GM19468 (cell line): ENCODE measurements at regions not wholly inside any gene's neighbourhood (a gene's known extent, or its start where the extent isn't known, plus 50 kb on each side); places are given as distances from the start of the nearest gene placed in this dataset.

ENCODE experiments used
- ATAC-seq: cut with Tn5 transposase; IDR thresholded peaks from one replicate; pipeline ENCODE4 v1.9.1; 2021; ENCODE audit warnings: mild to moderate bottlenecking, moderate library complexity, moderate number of reproducible peaks; ENCODE audit not compliant: unreplicated experiment; ENCODE audit errors: extremely low read depth

DNA sequence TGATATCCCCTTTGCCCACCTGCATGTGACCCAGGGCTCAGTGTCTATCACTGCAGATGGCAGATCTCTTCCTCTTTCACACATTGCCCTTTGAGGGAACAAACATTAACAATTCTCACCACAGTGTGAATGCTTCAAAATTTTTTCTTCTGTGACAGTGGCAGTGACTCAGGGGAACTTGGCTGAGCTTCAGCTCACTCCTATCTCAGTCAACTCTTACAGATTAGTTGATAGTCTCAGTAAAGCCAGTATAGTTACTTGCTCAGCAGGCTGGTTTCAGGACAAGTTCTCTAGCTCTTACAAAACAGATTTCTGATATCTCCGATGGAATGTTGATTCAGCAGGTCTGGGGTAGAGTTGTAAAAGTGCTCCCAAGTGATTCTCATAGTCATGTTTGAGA lies 166.9 kb downstream of the DLEU7 start:
- no peak for ATAC-seq

DNA sequence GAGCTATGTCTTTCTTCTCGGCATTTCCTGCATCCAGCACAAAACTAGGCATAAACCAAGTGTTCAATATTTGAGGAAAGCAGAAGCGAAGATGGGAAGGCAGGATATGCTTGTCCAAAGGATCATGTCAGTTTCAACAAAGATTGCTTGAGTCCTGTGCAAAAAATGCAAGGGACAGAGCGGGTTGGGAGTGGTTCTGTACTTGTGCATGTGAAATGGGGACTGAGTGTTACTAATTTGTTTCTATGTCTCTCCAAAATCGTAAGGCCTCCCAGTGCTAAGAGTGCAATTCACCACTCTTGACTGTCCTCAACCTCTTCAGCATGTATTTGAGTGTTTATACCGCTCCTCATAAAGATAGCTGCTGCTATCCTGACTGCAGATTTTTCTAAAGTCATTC lies 166.2 kb downstream of the DLEU7 start:
- no peak for ATAC-seq

DNA sequence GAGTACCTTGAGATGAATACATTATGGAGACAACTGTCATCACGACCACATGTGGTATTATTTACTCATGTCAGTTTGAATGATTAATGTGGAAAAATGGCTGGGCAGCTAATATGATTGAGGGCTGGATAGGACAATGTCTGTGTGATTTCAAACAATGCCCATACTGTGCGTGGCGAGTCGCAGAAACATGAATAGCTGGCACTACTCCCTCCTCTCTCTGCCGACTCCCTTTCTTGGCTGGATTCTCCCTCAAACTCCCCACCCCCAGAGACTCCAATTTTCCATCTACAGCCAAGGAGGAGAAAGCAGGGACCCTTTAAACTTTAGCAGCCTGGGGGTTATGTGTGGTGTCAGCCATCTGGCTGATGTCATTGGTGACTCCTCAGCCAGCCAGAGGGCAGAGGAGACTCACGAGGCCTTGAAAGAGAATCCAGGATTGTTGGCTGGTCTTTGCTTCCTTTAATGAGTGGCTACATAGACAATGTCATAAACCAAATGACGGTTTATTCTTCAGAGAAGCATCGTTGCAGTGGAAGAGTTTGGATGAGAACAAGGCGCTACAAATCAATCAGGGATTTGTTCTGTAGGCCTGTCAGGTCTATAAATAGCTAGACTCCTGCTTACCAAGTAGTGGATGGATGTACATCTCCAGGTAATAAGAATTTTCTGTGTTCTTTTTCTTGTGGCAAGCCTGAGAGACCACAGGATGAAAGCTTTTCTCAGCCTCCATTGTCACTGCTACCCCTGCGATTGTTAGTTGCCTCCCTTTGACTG lies 165.6 kb downstream of the DLEU7 start:
- no peak for ATAC-seq

DNA sequence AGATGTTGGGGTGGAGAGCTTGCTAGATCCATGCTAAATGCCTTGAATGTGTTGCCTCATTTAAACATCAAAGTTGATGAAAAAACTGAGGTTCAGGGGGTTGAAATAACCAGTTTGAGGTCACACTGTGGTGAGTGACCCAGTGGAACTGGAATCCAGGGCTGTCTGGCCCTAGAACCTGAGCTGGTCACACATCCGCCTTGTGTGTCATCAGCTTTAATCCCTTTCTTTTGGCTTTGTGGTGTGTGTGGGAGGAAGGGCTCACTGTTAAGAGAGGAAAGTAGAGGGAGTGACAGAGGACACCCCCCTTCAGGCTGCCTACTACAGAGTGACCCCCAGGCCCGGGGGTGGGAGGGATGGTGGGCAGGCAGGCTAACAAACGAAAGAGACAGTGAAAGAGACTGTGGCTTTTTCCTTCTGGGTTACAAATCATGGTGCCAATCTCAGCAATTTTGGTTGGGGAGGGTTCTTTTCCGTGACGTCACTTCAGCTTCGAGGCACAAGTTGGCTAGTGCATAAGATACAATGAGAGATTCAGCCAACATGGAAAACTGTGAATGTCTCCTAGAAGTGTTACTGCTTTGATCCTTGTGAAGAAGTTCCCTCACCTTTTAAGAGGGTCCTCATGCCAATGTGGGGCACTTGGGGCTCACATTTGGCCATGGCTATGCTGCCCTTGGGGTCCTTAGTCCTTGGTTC lies 164.9 kb downstream of the DLEU7 start:
- no peak for ATAC-seq

DNA sequence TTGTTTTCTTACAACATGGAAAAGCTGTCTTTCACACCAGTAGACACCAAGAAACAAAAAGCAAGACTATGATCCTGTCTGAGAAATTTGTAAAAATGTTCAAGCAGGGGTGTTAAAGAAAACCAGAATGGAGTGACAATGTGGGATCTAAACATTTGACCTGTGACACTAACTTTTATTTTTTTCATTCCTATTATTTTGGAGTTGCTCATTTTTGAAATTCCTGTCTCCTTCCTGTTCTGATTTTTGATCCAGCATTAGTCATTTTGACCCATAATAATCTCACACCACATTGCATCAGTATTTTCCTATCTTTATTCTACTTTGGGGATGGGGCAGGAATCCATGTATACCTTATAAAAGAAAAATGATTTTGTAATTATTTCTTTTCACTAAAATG lies 164.2 kb downstream of the DLEU7 start:
- ATAC-seq = no peak

DNA sequence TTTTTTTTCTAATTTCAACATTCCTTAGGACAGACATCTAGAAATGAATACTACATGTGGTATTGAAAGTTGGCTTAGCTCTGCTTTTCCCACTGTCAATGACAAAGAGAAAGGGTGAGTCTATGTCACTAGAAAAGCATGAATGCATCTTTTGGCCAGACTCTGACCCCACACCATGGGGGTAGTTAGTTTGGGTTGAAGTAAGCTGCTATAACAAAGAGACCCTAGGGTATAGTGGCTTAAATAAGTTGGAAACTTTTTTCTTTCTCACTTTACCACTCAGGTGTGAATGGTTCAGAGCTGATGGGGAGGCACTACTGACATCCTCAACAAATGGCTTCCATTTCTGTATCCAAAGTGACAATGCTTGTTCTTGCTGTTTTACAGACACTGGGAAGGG lies 161.5 kb downstream of the DLEU7 start:
- ATAC-seq = no peak

DNA sequence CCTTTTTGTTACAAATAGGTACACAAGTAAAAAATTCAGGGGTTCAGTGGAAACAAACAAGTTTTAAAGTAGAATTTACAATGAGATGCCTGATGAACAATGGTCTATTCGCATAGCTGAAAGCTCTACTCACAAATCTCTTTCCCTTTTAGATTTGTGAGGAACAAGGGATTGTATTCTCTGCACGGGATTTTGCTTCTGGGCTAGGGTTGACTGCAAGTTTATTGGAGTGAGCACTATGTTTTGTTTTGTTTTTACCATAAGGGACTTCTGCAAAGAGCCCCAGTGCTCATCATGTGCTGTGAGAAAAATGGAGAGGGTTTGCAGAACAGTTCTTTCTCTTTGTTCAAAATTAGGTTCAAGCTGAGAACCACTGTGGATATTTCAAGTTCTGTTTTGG lies 160.5 kb downstream of the DLEU7 start:
- ATAC-seq = no peak

DNA sequence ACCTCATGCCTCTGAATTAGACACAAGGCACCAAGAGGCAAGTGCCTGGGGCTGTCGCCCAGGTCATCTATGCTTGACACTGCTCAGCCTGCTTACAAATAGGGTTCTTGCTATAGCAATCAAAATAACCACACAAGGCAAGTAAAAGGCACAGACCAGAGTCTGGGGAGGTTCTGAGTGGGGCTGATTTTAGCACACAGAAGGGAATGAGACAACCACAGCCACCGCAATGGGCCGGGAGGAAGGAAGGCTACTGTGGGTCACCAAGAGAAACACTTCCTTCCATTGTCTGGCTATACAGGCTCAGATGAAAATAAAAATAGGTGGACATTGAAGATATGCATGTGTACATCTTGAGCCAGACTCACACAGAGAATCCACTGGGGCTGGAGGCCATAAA lies 159.1 kb downstream of the DLEU7 start:
- no peak for ATAC-seq

DNA sequence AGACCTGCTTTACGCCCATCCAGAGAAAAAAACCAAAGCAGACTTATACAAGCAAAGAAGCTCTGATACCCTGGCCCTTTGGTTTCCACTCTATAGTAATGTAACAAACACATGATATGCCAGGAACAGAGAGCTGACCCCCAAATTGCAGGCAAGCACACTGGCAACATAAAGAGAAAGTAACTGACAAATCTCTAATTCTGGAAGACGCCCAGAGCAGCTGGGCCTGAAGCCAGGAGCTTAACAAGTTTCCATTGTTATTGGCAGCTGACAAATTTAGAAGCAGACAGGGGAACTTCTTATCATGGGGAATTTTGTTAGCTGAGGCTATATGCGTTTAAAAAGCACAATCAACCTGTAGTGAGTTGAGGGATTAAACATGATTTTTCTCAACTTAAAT lies 158.0 kb downstream of the DLEU7 start:
- ATAC-seq = no peak

DNA sequence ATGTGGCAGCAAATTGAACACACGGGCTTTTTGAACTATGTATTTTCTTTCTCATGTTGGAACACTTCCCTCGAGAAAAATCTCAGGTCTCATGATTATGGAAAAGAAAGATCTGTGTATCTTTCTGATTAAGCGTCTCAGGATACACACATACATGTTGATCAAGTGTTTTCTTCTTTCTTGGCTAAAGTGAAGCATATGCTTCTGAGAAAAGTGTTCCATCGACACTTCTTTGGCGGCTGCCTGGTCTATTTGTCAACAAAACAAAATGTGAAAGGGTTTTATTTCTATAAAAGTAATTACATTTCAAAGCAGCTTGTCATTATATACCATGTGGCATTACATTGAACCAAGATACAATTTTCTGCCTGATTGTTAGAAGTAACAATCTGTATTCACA lies 157.5 kb downstream of the DLEU7 start:
- ATAC-seq = no peak

DNA sequence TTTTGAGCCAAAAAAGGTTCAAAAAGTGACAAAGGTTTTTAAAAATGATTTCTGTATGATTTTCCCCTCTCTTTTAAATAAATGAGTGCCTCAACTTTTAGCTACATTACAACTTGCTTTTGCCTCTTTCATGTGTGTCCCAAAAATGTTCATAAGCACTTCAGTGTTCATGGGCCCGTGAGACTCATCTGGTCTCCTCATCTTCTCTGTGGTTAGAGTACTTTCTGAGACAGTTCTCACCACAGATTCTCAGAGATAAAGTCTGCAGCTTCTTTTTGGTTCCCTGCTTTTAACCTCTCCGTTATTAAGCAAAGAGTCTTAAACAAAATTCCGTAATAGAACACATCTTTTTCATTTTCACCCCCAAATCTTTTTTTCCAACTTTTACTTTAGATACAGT lies 156.9 kb downstream of the DLEU7 start:
- no peak for ATAC-seq

DNA sequence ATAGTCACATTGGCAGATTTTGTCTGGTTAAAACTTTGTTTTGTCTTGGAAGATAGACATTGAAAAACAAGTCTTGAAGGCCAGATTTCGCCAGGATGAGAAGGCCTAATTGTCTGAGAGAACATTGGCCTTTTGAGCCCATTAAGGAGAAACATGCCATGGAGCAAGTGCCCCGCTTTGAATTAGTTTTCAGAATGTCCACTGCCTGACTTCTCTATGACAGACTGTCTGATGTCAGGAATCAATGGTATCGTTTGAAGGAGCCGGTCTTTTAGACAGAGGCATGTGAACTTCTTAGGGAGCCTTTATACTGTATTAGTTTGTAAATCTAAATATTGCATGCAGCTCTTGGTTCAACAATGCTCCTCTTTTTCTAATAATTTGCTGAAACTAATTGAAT lies 155.9 kb downstream of the DLEU7 start:
- ATAC-seq = no peak

DNA sequence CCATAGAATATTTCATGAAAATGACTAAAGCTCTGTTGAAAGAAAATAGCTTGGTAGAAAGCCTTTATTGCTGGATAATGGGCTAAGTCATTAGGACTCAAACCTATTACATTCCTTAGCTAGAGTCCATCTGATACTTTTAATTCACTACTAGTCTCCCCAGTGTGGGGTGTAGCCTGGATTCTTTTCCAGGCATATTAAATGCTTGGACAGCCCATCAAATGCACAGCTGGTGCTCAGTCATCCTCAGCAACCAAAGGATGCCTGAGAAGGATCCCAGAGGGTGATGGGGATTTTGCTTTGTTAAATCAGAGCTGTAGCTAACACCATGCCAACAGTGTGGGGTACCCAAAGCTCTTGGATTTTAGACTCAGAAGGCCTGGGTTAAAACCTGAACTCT lies 153.5 kb downstream of the DLEU7 start:
- ATAC-seq = no peak

DNA sequence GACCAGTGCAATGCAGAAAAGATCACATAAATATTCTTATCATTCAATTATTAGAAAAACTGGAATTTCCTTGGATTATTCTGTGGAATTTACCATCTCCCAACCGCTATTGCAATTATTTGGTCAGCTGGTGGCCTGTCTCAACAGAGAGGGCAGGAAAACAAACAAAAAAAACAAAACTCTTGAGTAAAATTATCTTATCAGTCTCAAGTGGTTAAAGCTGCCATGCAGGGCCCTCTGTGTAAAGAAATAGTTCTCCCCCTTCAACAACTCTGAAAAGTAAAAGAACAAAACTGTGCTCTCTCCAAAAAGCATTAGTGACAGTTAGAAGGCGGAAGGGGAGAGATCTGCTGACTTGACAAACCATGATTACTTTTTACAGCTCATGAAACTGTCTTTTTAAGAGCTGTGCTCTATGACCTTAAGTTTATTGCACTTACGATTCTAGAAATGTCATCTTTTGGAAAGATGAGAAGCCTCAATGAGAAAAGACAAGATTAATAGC lies 152.3 kb downstream of the DLEU7 start:
- no peak for ATAC-seq

DNA sequence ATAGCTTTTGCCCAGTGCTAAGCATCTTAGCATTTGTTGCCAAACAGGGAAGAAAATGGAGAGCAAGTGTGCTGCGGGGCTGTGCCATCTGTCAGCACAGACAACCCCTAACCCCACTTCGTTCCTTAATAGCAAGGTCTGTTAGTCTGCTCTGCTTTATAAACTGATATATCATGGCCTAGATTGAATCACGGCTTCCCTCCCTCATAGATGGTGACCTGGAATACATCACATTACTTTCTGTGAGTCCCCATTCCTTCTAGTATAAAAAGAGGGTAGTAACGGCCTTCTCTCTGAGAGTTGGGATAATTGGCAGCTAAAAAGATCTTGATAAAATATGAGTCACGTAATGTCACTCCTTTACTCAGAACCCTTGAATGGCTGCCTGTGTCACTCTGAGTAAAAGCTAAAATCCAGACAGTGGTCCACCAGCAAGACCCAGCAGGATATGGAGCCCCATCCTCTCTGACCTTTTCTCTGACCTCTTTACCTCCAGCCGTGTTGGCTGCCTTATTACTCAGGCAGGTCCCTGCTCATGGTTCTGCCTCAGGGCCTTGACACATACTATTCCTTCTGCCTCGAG lies 151.7 kb downstream of the DLEU7 start:
- ATAC-seq = no peak

DNA sequence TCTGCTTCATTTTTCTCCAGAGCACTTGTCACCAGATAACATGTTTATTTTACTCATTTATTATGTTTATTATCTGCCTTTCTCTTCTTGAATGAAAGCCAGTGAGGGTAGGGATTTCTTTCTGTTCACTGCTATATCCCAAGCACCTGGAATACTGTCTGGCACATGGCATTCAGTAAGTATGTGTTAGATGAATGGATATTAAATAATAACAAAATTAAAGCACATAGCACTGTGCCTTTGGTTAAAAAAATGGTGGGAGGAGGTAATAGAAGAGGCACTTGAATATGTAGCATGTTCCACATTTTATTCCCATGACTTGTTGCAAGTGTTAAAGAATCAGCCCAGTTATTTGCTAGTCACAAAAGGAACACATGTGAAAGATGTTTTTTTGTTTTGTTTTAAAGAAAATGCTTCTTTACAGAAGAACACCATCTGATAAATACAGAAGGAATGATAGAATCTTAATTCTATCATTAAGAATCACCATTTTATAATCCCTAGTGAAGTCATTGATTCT lies 151.0 kb downstream of the DLEU7 start:
- ATAC-seq = no peak

DNA sequence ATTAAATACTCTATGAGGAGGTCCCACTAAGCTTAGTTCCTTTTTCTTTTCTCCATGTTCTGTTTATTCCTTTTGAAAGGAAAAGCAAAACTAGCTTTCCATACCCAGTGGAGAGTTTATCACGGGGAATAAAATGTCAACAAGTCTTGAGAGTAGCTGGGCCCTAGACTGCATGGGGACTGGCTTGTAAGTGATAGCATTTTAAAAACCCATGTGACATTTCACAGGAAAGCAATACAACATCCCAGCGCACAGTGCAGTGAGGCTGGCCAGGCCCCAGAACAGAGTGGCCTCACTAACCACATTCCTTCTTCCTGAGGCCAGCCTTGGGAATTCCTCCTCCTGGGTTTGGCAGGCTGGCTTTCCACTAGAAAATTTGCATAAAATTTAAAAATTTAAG lies 149.8 kb downstream of the DLEU7 start:
- ATAC-seq = no peak

DNA sequence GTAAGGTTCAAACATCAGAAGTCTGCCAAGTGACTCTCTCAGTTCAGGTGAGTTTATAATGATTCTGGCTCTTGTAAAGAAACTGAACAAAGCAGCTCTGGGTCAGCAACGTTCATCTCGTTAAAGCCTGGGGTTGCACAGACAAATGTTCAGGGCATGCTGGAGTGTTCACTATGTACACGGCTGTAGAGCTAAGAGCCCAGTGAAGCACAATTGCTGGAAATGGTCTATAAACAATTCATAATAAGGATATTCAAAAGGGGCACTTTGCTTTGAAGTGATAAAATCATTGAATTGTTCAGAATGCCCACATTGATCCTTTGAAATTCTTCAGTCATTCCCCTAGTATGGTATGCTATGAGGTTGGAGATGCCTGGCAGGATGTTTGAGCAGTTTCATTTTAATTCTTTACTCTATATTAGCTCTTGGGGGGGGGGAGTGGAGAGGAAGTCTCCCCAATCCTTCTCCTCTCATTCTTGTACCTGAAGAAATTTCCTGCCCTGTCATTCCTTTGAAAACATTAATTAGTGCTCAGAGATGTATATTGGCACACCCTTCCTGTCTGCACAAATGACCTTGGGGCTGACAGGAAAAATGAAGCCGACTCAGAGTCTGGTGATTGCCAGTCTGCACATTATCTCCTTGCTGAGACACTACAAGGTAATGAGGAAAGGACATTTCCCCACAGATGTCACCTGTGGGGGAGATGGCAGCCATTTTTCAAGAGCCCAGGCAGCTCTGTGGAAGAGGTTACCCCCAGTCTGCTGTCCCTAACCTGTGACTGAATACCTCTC lies 145.5 kb downstream of the DLEU7 start:
- no peak for ATAC-seq

DNA sequence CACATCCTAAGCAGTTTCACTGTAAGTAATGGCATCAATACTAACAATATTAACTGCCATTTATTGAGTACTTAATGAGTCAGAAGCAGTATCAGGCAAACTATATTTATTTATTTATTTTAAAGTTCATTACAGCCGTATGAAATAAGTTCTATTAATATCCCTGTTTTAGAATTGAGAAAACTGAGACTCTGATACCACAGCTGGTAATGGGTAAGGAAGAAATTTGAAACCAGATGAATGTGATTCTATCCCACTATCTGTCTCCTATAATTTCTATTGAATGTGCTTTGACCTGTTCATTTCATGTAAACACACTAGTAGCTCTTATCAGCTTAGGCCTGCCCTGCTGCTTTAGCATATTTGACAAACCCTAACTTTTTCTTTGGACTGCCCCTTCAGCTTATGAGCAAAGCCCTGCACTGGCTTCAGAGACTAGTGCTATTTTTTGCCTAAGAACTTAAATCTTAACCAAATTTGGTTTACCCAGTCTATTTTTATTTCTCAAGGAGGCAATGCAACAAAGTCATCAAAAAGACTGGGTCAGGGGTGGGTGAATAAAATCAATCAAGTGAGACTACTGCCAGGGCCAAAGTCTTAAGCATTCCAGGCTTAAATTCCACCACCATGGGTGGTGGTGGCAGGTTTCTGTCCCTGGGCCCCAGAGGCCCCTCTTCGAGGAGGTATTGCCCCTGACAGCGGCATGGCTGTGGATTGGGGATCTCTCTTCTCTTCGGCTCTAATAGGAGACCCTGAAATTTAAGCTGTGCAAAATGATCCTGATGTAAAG lies 143.4 kb downstream of the DLEU7 start:
- no peak for ATAC-seq
